Thyroid gland (tissue), 4 donors: ENCODE measurements at regions not wholly inside any gene's neighbourhood (a gene's known extent, or its start where the extent isn't known, plus 50 kb on each side); places are given as distances from the start of the nearest gene placed in this dataset.

Experiments
- DNase-seq, 2 donors: peaks; one replicate each; pipeline ENCODE4 v3.0.0-alpha.2; 2019
- H3K27ac ChIP-seq, 3 donors: fragments of 200-600 bp; sonication (generic); 1 replicate in 2 of 3; 2 replicates in 1 of 3; pipeline ENCODE4 v1.5.1; 2016 to 2019; ENCODE audit warnings: mild to moderate bottlenecking in 1 of 3, moderate library complexity in 1 of 3
- H3K27me3 ChIP-seq: fragments of 200-600 bp; sonication (generic); one replicate; pipeline ENCODE4 v1.5.1; 2019
- H3K36me3 ChIP-seq, 2 donors: fragments of 200-600 bp; sonication (generic); one replicate each; pipeline ENCODE4 v1.5.1; 2016 to 2019
- H3K4me1 ChIP-seq, 2 donors: fragments of 200-600 bp; sonication (generic); one replicate each; pipeline ENCODE4 v1.5.1; 2017 to 2019
- H3K4me3 ChIP-seq, 3 donors: fragments of 200-600 bp; sonication (generic); replicated peaks in 1 of 3; 1 replicate in 2 of 3; 2 replicates in 1 of 3; pipeline ENCODE4 v1.5.1; 2016; ENCODE audit warnings: mild to moderate bottlenecking in 1 of 3
- H3K9me3 ChIP-seq: fragments of 200-600 bp; sonication (generic); one replicate; pipeline ENCODE4 v1.5.1; 2017
- CTCF ChIP-seq, 6 experiments: fragments of 200-600 bp in 3 of 6; fragments of 450-650 bp in 3 of 6; sonication (generic) in 3 of 6; IDR thresholded peaks; one replicate each; pipeline ENCODE4 v1.5.1; 2016 to 2019; ENCODE audit warnings: antibody characterized with exemption in 6 of 6, mild to moderate bottlenecking in 2 of 6, inconsistent platforms in 1 of 6, moderate library complexity in 1 of 6
- POLR2A ChIP-seq, 2 donors: fragments of 450-650 bp; IDR thresholded peaks; one replicate each; pipeline ENCODE4 v1.6.1; 2017; ENCODE audit warnings: antibody characterized with exemption in 2 of 2, mild to moderate bottlenecking in 2 of 2, moderate library complexity in 1 of 2
- WGBS, 2 donors: methylation state at CpG; one replicate each; pipeline ENCODE4 v1.1.5; 2017; 5-methylcytosine and 5-hydroxymethylcytosine counted together
- intact Hi-C: fragments of 100-400 bp; cut with DNase I; formaldehyde crosslinking; loops from one replicate; pipeline ENCODE4 v1.15.1; 2023

DNA sequence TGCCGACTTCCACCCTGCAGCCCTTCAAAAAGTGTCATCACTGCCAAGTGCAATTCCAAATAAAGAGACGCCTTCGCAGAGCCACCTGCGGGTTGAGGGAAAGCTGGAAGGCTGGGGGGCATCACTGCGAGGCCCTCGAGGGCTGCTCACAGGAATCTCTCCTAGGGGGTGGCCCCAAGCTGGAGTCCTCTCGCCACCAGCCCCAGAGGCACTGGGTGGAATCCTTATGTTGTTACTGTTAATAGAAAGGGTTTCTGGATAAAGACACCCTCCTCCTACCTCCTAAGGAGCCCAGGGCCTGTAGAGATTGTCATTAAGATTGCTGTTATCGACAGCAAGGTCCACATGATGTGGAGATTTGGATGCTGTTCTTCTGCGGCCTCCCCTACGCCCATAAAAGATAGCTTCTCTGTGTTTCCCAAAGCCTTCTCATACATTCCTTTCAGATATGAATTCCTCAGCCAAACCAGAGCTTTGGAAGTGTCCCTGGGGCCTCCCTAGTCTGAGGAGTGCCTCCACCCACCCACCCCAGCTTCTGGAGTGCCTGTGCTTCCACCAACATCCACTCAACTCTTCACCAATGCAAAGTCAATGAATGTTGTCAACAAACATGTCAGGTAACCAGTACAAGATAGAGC, 512.7 kb downstream of the SHQ1 start:
- Histone ChIP-seq H3K36me3 (no peaks in the 10 kb centered on the region), H3K27me3 (no peaks in the 10 kb centered on the region), H3K27ac (no peak overlapping the region), H3K9me3 (no peaks in the 10 kb centered on the region), H3K4me3 (no peak overlapping the region), H3K4me1 (peaks cover 0 to 11% of the 10 kb centered on the region in 2 donors)
- no peak for DNase-seq
- TF ChIP-seq CTCF (IDR thresholded peaks at IDR 0.05) (no peak), POLR2A (IDR thresholded peaks at IDR 0.05) (no peak)
- intact Hi-C loops, result no loop called here
- 88 to 89% methylated on average over 10 of the region's 10 CpGs for WGBS, 2 donors

GRCh38 chr3:72334681-72335457, 513.4 kb downstream of the SHQ1 start:
- peaks cover 0 to 11% of the 10 kb centered on the region in 2 donors for H3K4me1 ChIP-seq
- no peak overlapping the region for H3K4me3 ChIP-seq
- no peaks in the 10 kb centered on the region for H3K27me3 ChIP-seq
- 85 to 95% methylated on average over 11 to 13 of the region's 14 CpGs for WGBS, 2 donors
- no peaks in the 10 kb centered on the region for H3K36me3 ChIP-seq
- H3K9me3 ChIP-seq, result no peaks in the 10 kb centered on the region
- no peak for DNase-seq
- no peak overlapping the region for H3K27ac ChIP-seq
- TF ChIP-seq CTCF (IDR thresholded peaks at IDR 0.05) (no peak), POLR2A (IDR thresholded peaks at IDR 0.05) (no peak)
- intact Hi-C loops, result no loop called here

- Histone ChIP-seq H3K27ac (no peak overlapping the region), H3K9me3 (no peaks in the 10 kb centered on the region), H3K27me3 (no peaks in the 10 kb centered on the region), H3K4me1 (peaks cover 0 to 15% of the 10 kb centered on the region in 2 donors), H3K4me3 (no peak overlapping the region), H3K36me3 (no peaks in the 10 kb centered on the region)
- intact Hi-C loops, result no loop called here
- DNase-seq, result no peak
- 96 to 97% methylated on average over 4 of the region's 4 CpGs for WGBS, 2 donors
- no peak for TF ChIP-seq POLR2A (IDR thresholded peaks at IDR 0.05)
- TF ChIP-seq CTCF (IDR thresholded peaks at IDR 0.05), result no peak
These were observed 515.6 kb downstream of the SHQ1 start for GRCh38 chr3:72332689-72333088.

GRCh38 chr3:72332036-72332435, 516.2 kb downstream of the SHQ1 start:
- no peak for DNase-seq
- Histone ChIP-seq H3K4me3 (no peak overlapping the region), H3K9me3 (no peaks in the 10 kb centered on the region), H3K36me3 (no peaks in the 10 kb centered on the region), H3K4me1 (peaks cover 0 to 12% of the 10 kb centered on the region in 2 donors), H3K27ac (no peak overlapping the region), H3K27me3 (no peaks in the 10 kb centered on the region)
- intact Hi-C loops, result no loop called here
- TF ChIP-seq POLR2A (IDR thresholded peaks at IDR 0.05), result no peak
- TF ChIP-seq CTCF (IDR thresholded peaks at IDR 0.05), result no peak
- 93 to 96% methylated on average over 5 of the region's 5 CpGs for WGBS, 2 donors

DNA sequence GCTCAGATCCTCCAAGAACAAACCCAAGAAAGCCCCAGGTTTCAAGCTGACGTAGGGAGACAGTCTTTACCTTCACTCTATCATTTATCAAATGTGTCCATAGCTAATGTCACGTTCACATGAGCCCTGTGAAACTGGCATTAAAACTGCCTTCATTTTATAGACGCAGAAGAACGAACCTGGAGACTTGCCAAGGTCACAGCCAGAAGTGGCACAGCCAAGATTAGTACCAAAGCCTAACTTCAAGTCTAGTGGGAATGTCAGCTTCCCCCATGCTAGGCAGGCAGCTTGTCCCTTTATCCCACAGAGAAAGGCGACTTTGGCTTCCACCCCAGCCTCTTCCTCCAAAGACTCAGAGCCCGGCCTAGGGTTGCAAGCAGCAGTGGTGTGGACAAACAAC, 517.2 kb downstream of the SHQ1 start:
- Histone ChIP-seq H3K27me3 (no peaks in the 10 kb centered on the region), H3K36me3 (no peaks in the 10 kb centered on the region), H3K27ac (no peak overlapping the region), H3K9me3 (no peaks in the 10 kb centered on the region), H3K4me1 (peaks cover 0 to 4% of the 10 kb centered on the region in 2 donors), H3K4me3 (no peak overlapping the region)
- no peak for TF ChIP-seq CTCF (IDR thresholded peaks at IDR 0.05)
- no peak for TF ChIP-seq POLR2A (IDR thresholded peaks at IDR 0.05)
- no peak for DNase-seq
- intact Hi-C loops, result no loop called here
- 70 to 73% methylated on average over 6 of the region's 6 CpGs for WGBS, 2 donors
